LNCaP clone FGC (cell line): ENCODE measurements at regions not wholly inside any gene's neighbourhood (a gene's known extent, or its start where the extent isn't known, plus 50 kb on each side); places are given as distances from the start of the nearest gene placed in this dataset.

Experiments used
- DNase-seq: peaks from one replicate; pipeline ENCODE4 v3.0.0-alpha.2; 2011; ENCODE audit warnings: low read depth
- H3K4me3 ChIP-seq: 2 replicates; pipeline ENCODE4 v1.5.1; 2011; ENCODE audit warnings: mild to moderate bottlenecking, low read depth, low read length, control low read depth
- CTCF ChIP-seq: IDR thresholded peaks from 2 replicates; pipeline ENCODE4 v1.5.1; 2012; ENCODE audit warnings: mild to moderate bottlenecking; ENCODE audit not compliant: control insufficient read depth, insufficient read depth; ENCODE audit errors: extremely low read depth

- H3K4me3 ChIP-seq, result no peak overlapping the region
- TF ChIP-seq CTCF, result no peak
- no peak for DNase-seq
Observed at GRCh38 chr3:24972491-24972890, 455.6 kb upstream of the RARB start.

GRCh38 chr3:24981309-24981708 lies 446.8 kb upstream of the RARB start:
- no peak overlapping the region for H3K4me3 ChIP-seq
- no peak for DNase-seq
- no peak for TF ChIP-seq CTCF

- TF ChIP-seq CTCF, result no peak
- H3K4me3 ChIP-seq, result no peak overlapping the region
- no peak for DNase-seq
Observed at GRCh38 chr3:24981924-24982323, 446.1 kb upstream of the RARB start.

- TF ChIP-seq CTCF, result no peak
- H3K4me3 ChIP-seq, result no peak overlapping the region
- DNase-seq, result no peak
Observed at GRCh38 chr3:24985668-24986067, 442.4 kb upstream of the RARB start.

GRCh38 chr3:24986612-24987011 lies 441.5 kb upstream of the RARB start:
- H3K4me3 ChIP-seq, result no peak overlapping the region
- no peak for TF ChIP-seq CTCF
- no peak for DNase-seq

- no peak for TF ChIP-seq CTCF
- no peak for DNase-seq
- H3K4me3 ChIP-seq, result no peak overlapping the region
Observed at GRCh38 chr3:24999357-24999756, 428.7 kb upstream of the RARB start.

GRCh38 chr3:25000971-25001591 lies 427.0 kb upstream of the RARB start:
- no peak for DNase-seq
- TF ChIP-seq CTCF, result no peak
- H3K4me3 ChIP-seq, result no peak overlapping the region
